ENCODE measurements at regions not wholly inside any gene's neighbourhood (a gene's known extent, or its start where the extent isn't known, plus 50 kb on each side); places are given as distances from the start of the nearest gene placed in this dataset.
"Not testable (repeated sequence)": the region's sequence is repeated elsewhere in the genome, so short reads cannot be mapped to it uniquely, and the experiment has no call there.

DNA sequence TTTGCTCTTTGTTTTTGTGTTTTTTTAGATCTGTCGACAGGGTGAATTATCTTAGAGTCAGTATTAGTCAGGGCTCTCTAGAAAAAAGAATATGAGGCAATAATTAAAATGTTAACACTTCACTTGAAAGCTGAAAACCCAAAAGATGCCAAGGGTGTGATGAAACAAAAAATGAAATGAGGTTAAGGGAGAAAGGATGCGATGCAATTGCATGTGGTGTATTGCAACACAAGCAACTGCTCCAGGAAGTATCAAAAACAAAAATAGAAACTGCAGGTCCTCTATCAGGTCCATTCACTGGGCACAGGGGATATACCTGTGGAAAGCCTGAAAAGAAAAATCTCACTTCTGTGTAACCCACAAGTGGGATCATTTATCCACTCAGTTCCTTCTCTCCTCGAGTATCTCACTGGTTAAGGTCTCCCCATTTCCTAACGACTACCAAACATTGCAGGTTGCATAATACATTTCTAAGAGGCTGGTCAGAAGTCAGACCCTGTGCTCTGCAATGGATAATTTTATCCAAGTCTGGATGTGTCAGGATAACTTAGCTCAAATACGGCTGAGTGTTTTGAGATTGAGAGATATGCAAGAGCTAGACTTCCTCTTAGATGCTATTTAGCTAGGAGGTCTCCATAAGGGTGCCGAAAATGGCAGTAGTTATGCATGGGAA lies 257.7 kb upstream of the GJE1 start:
- Histone ChIP-seq H3K27me3 (ENCODE audit: insufficient read depth, low read length) (no peaks in the 10 kb centered on the region), H3K9ac (ENCODE audit: low read depth, low read length) (no peak overlapping the region), H3K4me1 (ENCODE audit: insufficient read depth, low read length) (no peaks in the 10 kb centered on the region), H3K27ac (ENCODE audit: low read depth, low read length) (no peak overlapping the region), H3K36me3 (ENCODE audit: insufficient read depth, low read length) (no peaks in the 10 kb centered on the region), H3K9me3 (ENCODE audit: insufficient read depth, low read depth, low read length) (no peaks in the 10 kb centered on the region), H3K4me3 (ENCODE audit: low read length) (no peak overlapping the region)
- WGBS, result 95% methylated on average over 6 of the region's 6 CpGs

DNA sequence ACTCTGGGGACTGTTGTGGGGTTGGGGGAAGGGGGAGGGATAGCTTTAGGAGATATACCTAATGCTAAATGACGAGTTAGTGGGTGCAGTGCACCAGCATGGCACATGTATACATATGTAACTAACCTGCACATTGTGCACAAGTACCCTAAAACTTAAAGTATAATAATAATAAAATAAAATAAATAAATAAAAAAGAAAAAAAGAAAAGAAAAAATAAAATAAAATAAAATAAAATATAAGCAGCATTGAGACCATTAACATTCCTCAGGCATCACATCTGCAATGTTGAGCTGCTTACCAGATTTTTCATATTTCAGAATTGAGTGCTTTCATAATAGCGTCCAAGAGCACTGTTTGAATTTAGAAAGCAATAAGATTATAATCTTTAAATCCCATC lies 263.2 kb upstream of the GJE1 start:
- H3K27ac ChIP-seq (ENCODE audit: low read depth, low read length); H3K27me3 ChIP-seq (ENCODE audit: insufficient read depth, low read length); H3K9me3 ChIP-seq (ENCODE audit: insufficient read depth, low read depth, low read length); H3K4me1 ChIP-seq (ENCODE audit: insufficient read depth, low read length); H3K36me3 ChIP-seq (ENCODE audit: insufficient read depth, low read length); H3K4me3 ChIP-seq (ENCODE audit: low read length); H3K9ac ChIP-seq (ENCODE audit: low read depth, low read length): not testable (repeated sequence)
- WGBS, result no CpG with 5 or more reads among the region's 2 CpGs

GRCh38 chr6:141867767-141868166 lies 265.0 kb upstream of the GJE1 start:
- Histone ChIP-seq H3K4me3 (ENCODE audit: low read length) (no peak overlapping the region), H3K9me3 (ENCODE audit: insufficient read depth, low read depth, low read length) (no peaks in the 10 kb centered on the region), H3K9ac (ENCODE audit: low read depth, low read length) (no peak overlapping the region), H3K36me3 (ENCODE audit: insufficient read depth, low read length) (no peaks in the 10 kb centered on the region), H3K27ac (ENCODE audit: low read depth, low read length) (no peak overlapping the region), H3K4me1 (ENCODE audit: insufficient read depth, low read length) (no peaks in the 10 kb centered on the region), H3K27me3 (ENCODE audit: insufficient read depth, low read length) (no peaks in the 10 kb centered on the region)
- WGBS, result 97% methylated on average over 3 of the region's 6 CpGs

DNA sequence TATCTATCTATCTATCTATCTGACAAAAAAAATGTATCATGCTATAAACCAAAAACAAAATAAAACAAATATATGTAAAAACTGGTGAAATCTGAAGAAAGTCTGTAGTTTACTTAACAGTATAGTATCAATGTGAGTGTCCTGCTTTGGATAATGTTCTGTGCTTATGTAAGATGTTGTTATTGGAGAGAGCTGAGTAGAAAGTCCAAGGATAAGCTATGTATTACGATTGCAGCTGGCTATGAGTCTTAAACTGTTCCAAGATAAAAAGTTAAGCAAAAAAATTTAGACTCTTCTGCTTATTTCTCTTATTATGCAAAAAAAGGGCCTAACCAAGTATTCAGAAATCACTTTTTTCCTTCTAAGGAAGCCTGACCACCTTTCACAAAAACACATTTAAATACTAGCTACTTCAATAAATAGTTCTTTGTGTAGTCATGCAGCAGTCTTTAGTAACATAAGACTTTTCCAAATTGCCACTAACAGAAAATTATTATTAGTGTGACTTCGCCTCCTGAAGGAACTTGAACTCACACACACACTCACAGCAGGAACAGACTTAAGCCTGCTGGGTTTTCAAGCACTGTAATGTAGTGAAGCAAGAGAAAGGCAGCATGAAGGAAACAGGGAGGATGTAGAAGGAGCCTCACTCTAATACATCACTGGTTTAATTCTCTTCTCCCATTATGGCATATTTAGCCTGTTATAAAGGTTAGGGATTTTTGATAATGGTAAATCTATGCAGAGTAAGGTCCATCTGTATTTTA lies 265.8 kb upstream of the GJE1 start:
- H3K4me1 ChIP-seq (ENCODE audit: insufficient read depth, low read length), result no peaks in the 10 kb centered on the region
- no peak overlapping the region for H3K9ac ChIP-seq (ENCODE audit: low read depth, low read length)
- no peaks in the 10 kb centered on the region for H3K27me3 ChIP-seq (ENCODE audit: insufficient read depth, low read length)
- H3K27ac ChIP-seq (ENCODE audit: low read depth, low read length), result no peak overlapping the region
- WGBS, result 100% methylated on average over 2 of the region's 2 CpGs
- no peaks in the 10 kb centered on the region for H3K36me3 ChIP-seq (ENCODE audit: insufficient read depth, low read length)
- no peaks in the 10 kb centered on the region for H3K9me3 ChIP-seq (ENCODE audit: insufficient read depth, low read depth, low read length)
- H3K4me3 ChIP-seq (ENCODE audit: low read length), result no peak overlapping the region

DNA sequence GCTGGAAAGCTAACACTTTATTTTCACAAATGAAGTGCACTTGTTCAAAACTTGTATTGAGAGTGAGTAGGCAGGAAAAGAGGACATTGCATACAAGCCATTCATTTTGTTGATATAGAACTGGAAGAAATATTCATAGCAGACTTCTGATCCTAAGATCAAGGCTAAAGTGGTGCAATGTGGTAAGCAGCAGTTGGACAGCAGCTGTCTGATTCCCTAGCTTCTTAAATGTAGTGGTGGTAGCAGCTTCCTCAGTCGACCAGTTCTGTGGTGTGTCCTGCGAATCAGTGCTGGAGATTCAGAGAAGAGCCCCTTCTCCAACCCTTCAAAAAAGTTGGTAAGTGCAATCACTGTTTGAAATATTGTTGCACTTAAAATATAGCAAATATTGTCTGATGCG lies 281.7 kb upstream of the GJE1 start:
- Histone ChIP-seq H3K4me1 (ENCODE audit: insufficient read depth, low read length) (no peaks in the 10 kb centered on the region), H3K9me3 (ENCODE audit: insufficient read depth, low read depth, low read length) (no peaks in the 10 kb centered on the region), H3K36me3 (ENCODE audit: insufficient read depth, low read length) (no peaks in the 10 kb centered on the region), H3K4me3 (ENCODE audit: low read length) (no peak overlapping the region), H3K27ac (ENCODE audit: low read depth, low read length) (no peak overlapping the region), H3K27me3 (ENCODE audit: insufficient read depth, low read length) (no peaks in the 10 kb centered on the region), H3K9ac (ENCODE audit: low read depth, low read length) (no peak overlapping the region)
- 85% methylated on average over 3 of the region's 3 CpGs for WGBS

- H3K27ac ChIP-seq (ENCODE audit: low read depth, low read length), result no peak overlapping the region
- H3K9me3 ChIP-seq (ENCODE audit: insufficient read depth, low read depth, low read length), result no peaks in the 10 kb centered on the region
- H3K9ac ChIP-seq (ENCODE audit: low read depth, low read length), result no peak overlapping the region
- no peaks in the 10 kb centered on the region for H3K4me1 ChIP-seq (ENCODE audit: insufficient read depth, low read length)
- H3K4me3 ChIP-seq (ENCODE audit: low read length), result no peak overlapping the region
- no peaks in the 10 kb centered on the region for H3K36me3 ChIP-seq (ENCODE audit: insufficient read depth, low read length)
- 100% methylated on average over 1 of the region's 6 CpGs for WGBS
- no peaks in the 10 kb centered on the region for H3K27me3 ChIP-seq (ENCODE audit: insufficient read depth, low read length)
These were observed 284.5 kb upstream of the GJE1 start for GRCh38 chr6:141848029-141848890.

- no peaks in the 10 kb centered on the region for H3K9me3 ChIP-seq (ENCODE audit: insufficient read depth, low read depth, low read length)
- 97% methylated on average over 4 of the region's 4 CpGs for WGBS
- no peak overlapping the region for H3K9ac ChIP-seq (ENCODE audit: low read depth, low read length)
- H3K27me3 ChIP-seq (ENCODE audit: insufficient read depth, low read length), result no peaks in the 10 kb centered on the region
- no peaks in the 10 kb centered on the region for H3K4me1 ChIP-seq (ENCODE audit: insufficient read depth, low read length)
- H3K36me3 ChIP-seq (ENCODE audit: insufficient read depth, low read length), result no peaks in the 10 kb centered on the region
- no peak overlapping the region for H3K4me3 ChIP-seq (ENCODE audit: low read length)
- H3K27ac ChIP-seq (ENCODE audit: low read depth, low read length), result no peak overlapping the region
These were observed 286.1 kb upstream of the GJE1 start for GRCh38 chr6:141846639-141847038.

DNA sequence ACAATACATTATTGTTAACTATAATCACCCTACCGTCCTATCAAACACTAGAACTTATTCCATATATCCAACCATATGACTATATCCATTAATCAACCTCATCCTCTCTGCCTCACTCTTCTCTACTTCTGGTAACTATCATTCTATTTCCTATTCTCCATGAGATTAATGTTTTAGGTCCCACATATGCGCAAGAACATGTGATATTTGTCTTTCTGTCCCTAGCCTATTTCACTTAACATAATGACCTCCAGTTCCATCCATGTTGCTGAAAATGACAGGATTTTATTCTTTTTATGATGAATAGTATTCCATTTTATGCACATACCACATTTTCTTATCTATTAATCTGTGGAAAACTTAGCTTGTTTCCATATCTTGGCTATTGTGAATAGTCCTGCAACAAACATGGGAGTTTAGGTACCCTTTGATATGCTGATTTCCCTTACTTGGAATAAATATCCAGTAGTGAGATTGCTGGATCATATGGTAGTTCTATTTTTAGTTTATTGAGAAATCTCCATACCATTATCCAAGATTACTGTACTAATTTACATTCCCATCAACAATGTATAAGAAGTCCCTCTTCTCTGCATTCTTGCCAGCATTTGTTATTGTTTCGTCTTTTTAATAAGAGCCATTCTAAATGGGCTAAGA lies 289.4 kb upstream of the GJE1 start:
- Histone ChIP-seq H3K9me3 (ENCODE audit: insufficient read depth, low read depth, low read length) (no peaks in the 10 kb centered on the region), H3K4me3 (ENCODE audit: low read length) (no peak overlapping the region), H3K36me3 (ENCODE audit: insufficient read depth, low read length) (no peaks in the 10 kb centered on the region), H3K9ac (ENCODE audit: low read depth, low read length) (no peak overlapping the region), H3K27me3 (ENCODE audit: insufficient read depth, low read length) (no peaks in the 10 kb centered on the region), H3K27ac (ENCODE audit: low read depth, low read length) (no peak overlapping the region), H3K4me1 (ENCODE audit: insufficient read depth, low read length) (no peaks in the 10 kb centered on the region)
- 91% methylated on average over 3 of the region's 3 CpGs for WGBS

GRCh38 chr6:141833001-141833655 lies 299.6 kb upstream of the GJE1 start:
- H3K9me3 ChIP-seq (ENCODE audit: insufficient read depth, low read depth, low read length), result no peaks in the 10 kb centered on the region
- H3K4me1 ChIP-seq (ENCODE audit: insufficient read depth, low read length), result peaks cover 19% of the 10 kb centered on the region
- H3K27me3 ChIP-seq (ENCODE audit: insufficient read depth, low read length), result no peaks in the 10 kb centered on the region
- no peak overlapping the region for H3K27ac ChIP-seq (ENCODE audit: low read depth, low read length)
- H3K4me3 ChIP-seq (ENCODE audit: low read length), result no peak overlapping the region
- H3K36me3 ChIP-seq (ENCODE audit: insufficient read depth, low read length), result no peaks in the 10 kb centered on the region
- no peak overlapping the region for H3K9ac ChIP-seq (ENCODE audit: low read depth, low read length)
- 90% methylated on average over 7 of the region's 7 CpGs for WGBS

DNA sequence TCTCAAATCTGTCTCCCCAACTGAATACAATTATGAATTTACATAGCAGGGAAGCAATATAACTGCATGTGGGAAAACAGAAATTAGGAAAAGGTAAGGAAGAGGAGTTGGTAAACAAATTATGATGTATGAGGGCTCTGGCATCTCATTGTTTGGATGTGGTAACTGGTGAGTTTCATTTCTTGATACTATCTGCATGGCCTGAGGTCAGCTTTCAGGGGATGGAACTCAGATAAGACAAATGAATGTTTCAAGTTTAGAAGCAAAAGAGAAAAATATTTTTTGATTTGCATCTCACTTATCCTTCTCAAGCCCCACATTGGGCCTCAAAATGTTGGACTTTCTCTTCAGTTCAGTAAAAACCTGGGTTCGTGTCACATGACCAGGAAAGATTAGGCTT lies 302.2 kb upstream of the GJE1 start:
- H3K4me1 ChIP-seq (ENCODE audit: insufficient read depth, low read length), result peaks cover 21% of the 10 kb centered on the region
- H3K4me3 ChIP-seq (ENCODE audit: low read length), result no peak overlapping the region
- no peak overlapping the region for H3K9ac ChIP-seq (ENCODE audit: low read depth, low read length)
- WGBS, result 88% methylated on average over 1 of the region's 1 CpG
- H3K36me3 ChIP-seq (ENCODE audit: insufficient read depth, low read length), result no peaks in the 10 kb centered on the region
- H3K9me3 ChIP-seq (ENCODE audit: insufficient read depth, low read depth, low read length), result no peaks in the 10 kb centered on the region
- no peaks in the 10 kb centered on the region for H3K27me3 ChIP-seq (ENCODE audit: insufficient read depth, low read length)
- H3K27ac ChIP-seq (ENCODE audit: low read depth, low read length), result peak overlapping the region; percentile 59
